ENCODE measurements at regions not wholly inside any gene's neighbourhood (a gene's known extent, or its start where the extent isn't known, plus 50 kb on each side); places are given as distances from the start of the nearest gene placed in this dataset.

GRCh38 chr21:32112195-32112594 lies 166.7 kb downstream of the MIS18A start:
- Mint-ChIP-seq H3K27ac (ENCODE audit: unreplicated experiment) (no peak overlapping the region), H3K36me3 (ENCODE audit: low read depth) (no peaks in the 10 kb centered on the region), H3K4me3 (no peak overlapping the region), H3K4me1 (no peaks in the 10 kb centered on the region), H3K27me3 (ENCODE audit: low read depth) (no peaks in the 10 kb centered on the region), H3K9me3 (peaks cover 6% of the 10 kb centered on the region)
- TF ChIP-seq, protein P1, sequence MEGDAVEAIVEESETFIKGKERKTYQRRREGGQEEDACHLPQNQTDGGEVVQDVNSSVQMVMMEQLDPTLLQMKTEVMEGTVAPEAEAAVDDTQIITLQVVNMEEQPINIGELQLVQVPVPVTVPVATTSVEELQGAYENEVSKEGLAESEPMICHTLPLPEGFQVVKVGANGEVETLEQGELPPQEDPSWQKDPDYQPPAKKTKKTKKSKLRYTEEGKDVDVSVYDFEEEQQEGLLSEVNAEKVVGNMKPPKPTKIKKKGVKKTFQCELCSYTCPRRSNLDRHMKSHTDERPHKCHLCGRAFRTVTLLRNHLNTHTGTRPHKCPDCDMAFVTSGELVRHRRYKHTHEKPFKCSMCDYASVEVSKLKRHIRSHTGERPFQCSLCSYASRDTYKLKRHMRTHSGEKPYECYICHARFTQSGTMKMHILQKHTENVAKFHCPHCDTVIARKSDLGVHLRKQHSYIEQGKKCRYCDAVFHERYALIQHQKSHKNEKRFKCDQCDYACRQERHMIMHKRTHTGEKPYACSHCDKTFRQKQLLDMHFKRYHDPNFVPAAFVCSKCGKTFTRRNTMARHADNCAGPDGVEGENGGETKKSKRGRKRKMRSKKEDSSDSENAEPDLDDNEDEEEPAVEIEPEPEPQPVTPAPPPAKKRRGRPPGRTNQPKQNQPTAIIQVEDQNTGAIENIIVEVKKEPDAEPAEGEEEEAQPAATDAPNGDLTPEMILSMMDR (conservative IDR thresholded peaks at IDR 0.05): no peak
- no peak for DNase-seq (ENCODE audit: low read depth, low spot score)

DNA sequence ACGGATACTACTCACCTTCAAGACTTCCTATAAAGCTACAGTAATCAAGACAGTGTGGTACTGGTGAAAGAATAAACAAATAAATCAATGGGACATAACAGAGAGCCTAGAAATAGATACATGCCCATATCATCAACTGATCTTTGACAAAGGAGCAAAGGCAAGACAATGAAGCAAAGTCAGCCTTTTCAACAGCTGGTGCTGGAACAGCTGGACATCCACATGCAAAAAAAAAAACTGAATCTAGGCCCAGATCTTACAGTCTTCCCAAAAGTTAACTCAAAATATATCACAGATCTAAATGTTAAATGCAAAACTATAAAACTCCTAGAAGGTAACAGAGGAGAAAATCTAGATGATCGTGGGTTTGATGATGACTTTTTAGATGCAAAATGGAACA lies 170.3 kb downstream of the MIS18A start:
- no peak overlapping the region for H3K4me3 Mint-ChIP-seq
- H3K27me3 Mint-ChIP-seq (ENCODE audit: low read depth): no peaks in the 10 kb centered on the region
- H3K4me1 Mint-ChIP-seq: no peaks in the 10 kb centered on the region
- peaks cover 13% of the 10 kb centered on the region for H3K9me3 Mint-ChIP-seq
- DNase-seq (ENCODE audit: low read depth, low spot score): no peak
- peaks cover 2% of the 10 kb centered on the region for H3K36me3 Mint-ChIP-seq (ENCODE audit: low read depth)
- no peak overlapping the region for H3K27ac Mint-ChIP-seq (ENCODE audit: unreplicated experiment)
- TF ChIP-seq, protein P1 (conservative IDR thresholded peaks at IDR 0.05): no peak

- Mint-ChIP-seq H3K27me3 (ENCODE audit: low read depth) (no peaks in the 10 kb centered on the region), H3K9me3 (peaks cover 11% of the 10 kb centered on the region), H3K27ac (ENCODE audit: unreplicated experiment) (no peak overlapping the region), H3K4me3 (no peak overlapping the region), H3K4me1 (peaks cover 5% of the 10 kb centered on the region), H3K36me3 (ENCODE audit: low read depth) (peaks cover 2% of the 10 kb centered on the region)
- no peak for DNase-seq (ENCODE audit: low read depth, low spot score)
- TF ChIP-seq, protein P1 (conservative IDR thresholded peaks at IDR 0.05): no peak
Observed at GRCh38 chr21:32103361-32103760, 175.5 kb downstream of the MIS18A start.

DNA sequence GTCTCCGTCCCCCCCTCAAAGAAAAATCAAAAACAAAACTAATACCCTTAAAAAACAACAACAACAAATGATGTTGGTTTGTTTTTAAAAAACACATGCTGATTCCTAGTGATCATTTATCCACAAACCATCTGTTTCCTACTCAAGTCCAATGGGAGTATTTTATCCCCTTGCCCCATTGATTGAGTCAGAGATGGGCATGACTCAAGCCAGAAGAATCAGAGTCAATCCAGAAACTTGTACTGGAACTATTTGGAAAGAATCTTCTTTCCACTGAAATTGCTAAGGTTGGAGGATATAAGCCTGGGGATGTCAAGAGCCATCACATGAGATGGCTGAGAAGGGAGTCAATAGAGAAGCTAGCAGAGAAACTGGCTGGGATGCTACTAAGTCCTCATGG lies 176.4 kb downstream of the MIS18A start:
- Mint-ChIP-seq H3K4me1 (peaks cover 5% of the 10 kb centered on the region), H3K4me3 (no peak overlapping the region), H3K27me3 (ENCODE audit: low read depth) (no peaks in the 10 kb centered on the region), H3K27ac (ENCODE audit: unreplicated experiment) (no peak overlapping the region), H3K9me3 (peaks cover 11% of the 10 kb centered on the region), H3K36me3 (ENCODE audit: low read depth) (peaks cover 2% of the 10 kb centered on the region)
- DNase-seq (ENCODE audit: low read depth, low spot score): no peak
- TF ChIP-seq, protein P1 (conservative IDR thresholded peaks at IDR 0.05): no peak

DNA sequence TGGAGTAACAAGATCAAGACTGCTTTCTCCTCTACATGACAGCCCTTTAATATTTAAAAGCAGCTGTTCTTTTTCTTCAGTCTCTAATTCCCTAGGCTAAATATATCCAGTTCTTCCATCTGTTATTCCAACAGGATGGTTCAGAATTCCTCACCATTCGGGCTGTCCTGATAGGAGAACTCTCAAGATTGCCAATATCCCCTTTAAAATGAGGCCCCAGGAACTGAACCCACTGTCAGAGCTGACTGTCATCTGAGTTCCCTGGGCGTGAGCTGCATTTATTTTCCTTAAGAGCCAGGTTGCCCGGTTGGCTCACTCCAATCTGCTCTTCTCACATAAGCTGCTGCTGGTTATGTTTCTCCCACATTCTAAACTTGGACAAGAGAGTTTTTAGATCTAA lies 177.6 kb downstream of the MIS18A start:
- no peak for DNase-seq (ENCODE audit: low read depth, low spot score)
- H3K27me3 Mint-ChIP-seq (ENCODE audit: low read depth): no peaks in the 10 kb centered on the region
- H3K9me3 Mint-ChIP-seq: peaks cover 5% of the 10 kb centered on the region
- H3K4me1 Mint-ChIP-seq: peaks cover 5% of the 10 kb centered on the region
- H3K36me3 Mint-ChIP-seq (ENCODE audit: low read depth): peaks cover 2% of the 10 kb centered on the region
- TF ChIP-seq, protein P1 (conservative IDR thresholded peaks at IDR 0.05): no peak
- H3K4me3 Mint-ChIP-seq: no peak overlapping the region
- no peak overlapping the region for H3K27ac Mint-ChIP-seq (ENCODE audit: unreplicated experiment)

GRCh38 chr21:32100423-32100822 lies 178.4 kb downstream of the MIS18A start:
- no peaks in the 10 kb centered on the region for H3K27me3 Mint-ChIP-seq (ENCODE audit: low read depth)
- peaks cover 2% of the 10 kb centered on the region for H3K9me3 Mint-ChIP-seq
- no peak overlapping the region for H3K27ac Mint-ChIP-seq (ENCODE audit: unreplicated experiment)
- H3K36me3 Mint-ChIP-seq (ENCODE audit: low read depth): no peaks in the 10 kb centered on the region
- H3K4me1 Mint-ChIP-seq: peaks cover 5% of the 10 kb centered on the region
- no peak overlapping the region for H3K4me3 Mint-ChIP-seq
- TF ChIP-seq, protein P1 (conservative IDR thresholded peaks at IDR 0.05): no peak
- DNase-seq (ENCODE audit: low read depth, low spot score): no peak
